ENCODE measurements at regions not wholly inside any gene's neighbourhood (a gene's known extent, or its start where the extent isn't known, plus 50 kb on each side); places are given as distances from the start of the nearest gene placed in this dataset.

- Histone ChIP-seq H3K9ac (ENCODE audit: low read length) (no peak overlapping the region), H3K27me3 (ENCODE audit: insufficient read depth, low read length) (no peaks in the 10 kb centered on the region), H3K4me3 (ENCODE audit: insufficient read depth, low read depth, low read length) (no peak overlapping the region), H3K4me2 (ENCODE audit: low read length) (no peak overlapping the region), H2AFZ (ENCODE audit: low read depth, low read length) (no peak overlapping the region), H4K20me1 (ENCODE audit: insufficient read depth, low read length) (no peaks in the 10 kb centered on the region), H3K79me2 (ENCODE audit: insufficient read depth, low read length) (no peaks in the 10 kb centered on the region), H3K27ac (ENCODE audit: low read depth, low read length) (no peak overlapping the region), H3K4me1 (ENCODE audit: insufficient read depth, low read length) (no peaks in the 10 kb centered on the region), H3K36me3 (ENCODE audit: insufficient read depth, low read length) (no peaks in the 10 kb centered on the region), H3K9me3 (ENCODE audit: insufficient read depth, low read depth, low read length) (no peaks in the 10 kb centered on the region)
- no peak overlapping the region for H3K4me3 Mint-ChIP-seq (ENCODE audit: unreplicated experiment)
- H3K27me3 Mint-ChIP-seq (ENCODE audit: low read depth, unreplicated experiment): peaks cover 2% of the 10 kb centered on the region
- no peaks in the 10 kb centered on the region for H3K36me3 Mint-ChIP-seq (ENCODE audit: low read depth, unreplicated experiment)
- no peak for FAIRE-seq
- no peak for TF ChIP-seq EZH2 (IDR thresholded peaks at IDR 0.05; ENCODE audit: insufficient read depth, low read length)
- TF ChIP-seq, protein P1, sequence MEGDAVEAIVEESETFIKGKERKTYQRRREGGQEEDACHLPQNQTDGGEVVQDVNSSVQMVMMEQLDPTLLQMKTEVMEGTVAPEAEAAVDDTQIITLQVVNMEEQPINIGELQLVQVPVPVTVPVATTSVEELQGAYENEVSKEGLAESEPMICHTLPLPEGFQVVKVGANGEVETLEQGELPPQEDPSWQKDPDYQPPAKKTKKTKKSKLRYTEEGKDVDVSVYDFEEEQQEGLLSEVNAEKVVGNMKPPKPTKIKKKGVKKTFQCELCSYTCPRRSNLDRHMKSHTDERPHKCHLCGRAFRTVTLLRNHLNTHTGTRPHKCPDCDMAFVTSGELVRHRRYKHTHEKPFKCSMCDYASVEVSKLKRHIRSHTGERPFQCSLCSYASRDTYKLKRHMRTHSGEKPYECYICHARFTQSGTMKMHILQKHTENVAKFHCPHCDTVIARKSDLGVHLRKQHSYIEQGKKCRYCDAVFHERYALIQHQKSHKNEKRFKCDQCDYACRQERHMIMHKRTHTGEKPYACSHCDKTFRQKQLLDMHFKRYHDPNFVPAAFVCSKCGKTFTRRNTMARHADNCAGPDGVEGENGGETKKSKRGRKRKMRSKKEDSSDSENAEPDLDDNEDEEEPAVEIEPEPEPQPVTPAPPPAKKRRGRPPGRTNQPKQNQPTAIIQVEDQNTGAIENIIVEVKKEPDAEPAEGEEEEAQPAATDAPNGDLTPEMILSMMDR (IDR thresholded peaks at IDR 0.05; ENCODE audit: insufficient read depth, low read depth, low read length): no peak
- DNase-seq (ENCODE audit: low read depth): peak; percentile 22
- H3K9me3 Mint-ChIP-seq (ENCODE audit: unreplicated experiment): peaks cover 3% of the 10 kb centered on the region
- H3K27ac Mint-ChIP-seq (ENCODE audit: unreplicated experiment): no peak overlapping the region
- H3K4me1 Mint-ChIP-seq (ENCODE audit: low read depth, unreplicated experiment): no peaks in the 10 kb centered on the region
Measured at GRCh38 chr12:71036526-71036925, 116.0 kb upstream of the PTPRR start.

GRCh38 chr12:71032933-71033332, 112.4 kb upstream of the PTPRR start:
- H3K9me3 ChIP-seq (ENCODE audit: insufficient read depth, low read depth, low read length): no peaks in the 10 kb centered on the region
- no peak for FAIRE-seq

DNA sequence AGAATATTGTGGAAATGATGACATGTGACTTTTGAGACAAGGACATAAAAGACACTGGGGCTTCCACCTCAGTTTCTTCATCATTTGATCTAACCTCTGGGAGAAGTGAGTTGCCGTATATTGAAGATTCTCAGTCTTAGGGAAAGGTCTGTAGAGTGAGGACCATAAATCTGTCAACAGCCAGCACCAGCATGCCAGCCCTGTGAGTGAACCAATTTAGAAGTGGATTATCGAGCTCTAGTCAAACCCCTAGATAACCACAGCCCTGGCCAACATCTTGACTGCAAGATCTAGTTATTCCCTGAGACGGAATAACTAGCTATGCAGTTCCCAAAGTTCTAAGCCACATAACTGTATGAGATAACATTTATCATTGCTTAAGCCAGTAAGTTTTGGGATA, 108.8 kb upstream of the PTPRR start:
- no peak for FAIRE-seq
- H3K27me3 Mint-ChIP-seq (ENCODE audit: low read depth, unreplicated experiment): peaks cover 2% of the 10 kb centered on the region
- DNase-seq (ENCODE audit: low read depth): no peak
- H2AFZ ChIP-seq (ENCODE audit: low read depth, low read length): no peak overlapping the region
- H3K36me3 ChIP-seq (ENCODE audit: insufficient read depth, low read length): no peaks in the 10 kb centered on the region
- no peak overlapping the region for H3K27ac ChIP-seq (ENCODE audit: low read depth, low read length)
- no peaks in the 10 kb centered on the region for H3K27me3 ChIP-seq (ENCODE audit: insufficient read depth, low read length)
- H3K79me2 ChIP-seq (ENCODE audit: insufficient read depth, low read length): no peaks in the 10 kb centered on the region
- H3K4me3 ChIP-seq (ENCODE audit: insufficient read depth, low read depth, low read length): no peak overlapping the region
- H3K4me2 ChIP-seq (ENCODE audit: low read length): no peak overlapping the region
- H3K36me3 Mint-ChIP-seq (ENCODE audit: low read depth, unreplicated experiment): no peaks in the 10 kb centered on the region
- no peaks in the 10 kb centered on the region for H3K4me1 ChIP-seq (ENCODE audit: insufficient read depth, low read length)
- H3K4me3 Mint-ChIP-seq (ENCODE audit: unreplicated experiment): no peak overlapping the region
- no peak overlapping the region for H3K27ac Mint-ChIP-seq (ENCODE audit: unreplicated experiment)
- H4K20me1 ChIP-seq (ENCODE audit: insufficient read depth, low read length): no peaks in the 10 kb centered on the region
- H3K4me1 Mint-ChIP-seq (ENCODE audit: low read depth, unreplicated experiment): no peaks in the 10 kb centered on the region
- H3K9me3 Mint-ChIP-seq (ENCODE audit: unreplicated experiment): peaks cover 3% of the 10 kb centered on the region
- H3K9me3 ChIP-seq (ENCODE audit: insufficient read depth, low read depth, low read length): no peaks in the 10 kb centered on the region
- H3K9ac ChIP-seq (ENCODE audit: low read length): no peak overlapping the region
- TF ChIP-seq, protein P1 (IDR thresholded peaks at IDR 0.05; ENCODE audit: insufficient read depth, low read depth, low read length): no peak
- no peak for TF ChIP-seq EZH2 (IDR thresholded peaks at IDR 0.05; ENCODE audit: insufficient read depth, low read length)

More at GRCh38 chr12:71032933-71033332, 112.4 kb upstream of the PTPRR start:
- no peaks in the 10 kb centered on the region for H3K4me1 ChIP-seq (ENCODE audit: insufficient read depth, low read length)
- no peak overlapping the region for H3K27ac ChIP-seq (ENCODE audit: low read depth, low read length)
- no peaks in the 10 kb centered on the region for H3K79me2 ChIP-seq (ENCODE audit: insufficient read depth, low read length)
- Mint-ChIP-seq H3K27ac (ENCODE audit: unreplicated experiment) (no peak overlapping the region), H3K36me3 (ENCODE audit: low read depth, unreplicated experiment) (no peaks in the 10 kb centered on the region), H3K4me3 (ENCODE audit: unreplicated experiment) (no peak overlapping the region), H3K27me3 (ENCODE audit: low read depth, unreplicated experiment) (peaks cover 2% of the 10 kb centered on the region), H3K9me3 (ENCODE audit: unreplicated experiment) (peaks cover 3% of the 10 kb centered on the region), H3K4me1 (ENCODE audit: low read depth, unreplicated experiment) (no peaks in the 10 kb centered on the region)
- TF ChIP-seq EZH2 (IDR thresholded peaks at IDR 0.05; ENCODE audit: insufficient read depth, low read length): no peak
- TF ChIP-seq, protein P1 (IDR thresholded peaks at IDR 0.05; ENCODE audit: insufficient read depth, low read depth, low read length): no peak
- H3K36me3 ChIP-seq (ENCODE audit: insufficient read depth, low read length): no peaks in the 10 kb centered on the region
- no peak overlapping the region for H3K4me3 ChIP-seq (ENCODE audit: insufficient read depth, low read depth, low read length)
- no peak for DNase-seq (ENCODE audit: low read depth)
- H3K4me2 ChIP-seq (ENCODE audit: low read length): no peak overlapping the region
- H3K9ac ChIP-seq (ENCODE audit: low read length): no peak overlapping the region
- H2AFZ ChIP-seq (ENCODE audit: low read depth, low read length): no peak overlapping the region
- H3K27me3 ChIP-seq (ENCODE audit: insufficient read depth, low read length): no peaks in the 10 kb centered on the region
- no peaks in the 10 kb centered on the region for H4K20me1 ChIP-seq (ENCODE audit: insufficient read depth, low read length)
